HCT116 (cell line): ENCODE measurements at regions not wholly inside any gene's neighbourhood (a gene's known extent, or its start where the extent isn't known, plus 50 kb on each side); places are given as distances from the start of the nearest gene placed in this dataset.

Experiments used
- ATAC-seq: fragments of 200-7000 bp; cut with Tn5 transposase; 2 replicates; pipeline ENCODE4 v1.9.1; 2020; ENCODE audit warnings: mild to moderate bottlenecking, moderate library complexity
- BruUV-seq: library from RNA; stranded (reverse); fragments of 400-500 nt; replicated peaks from 2 replicates; lab custom pipeline; 2021; lab: Mats Ljungman, UMichigan
- CTCF ChIA-PET: fragments of 300-600 bp; sonication (Branson Sonifier 250); formaldehyde crosslinking; loops from one replicate; lab custom pipeline; 2021; ENCODE audit warnings: antibody characterized with exemption; lab: Charles Lee
- POLR2A ChIA-PET: fragments of 300-600, 350-600 bp; sonication (Branson Sonifier 250); formaldehyde crosslinking; loops from one replicate; lab custom pipeline; 2021; ENCODE audit warnings: antibody characterized with exemption; lab: Charles Lee
- RAD21 ChIA-PET, 2 experiments: fragments of 300-600 bp; sonication (Branson Sonifier 250); formaldehyde crosslinking; loops; one replicate each; lab custom pipeline; 2023; ENCODE audit warnings: low total read pairs in 2 of 2; ENCODE audit not compliant: uncharacterized antibody in 2 of 2, unreplicated experiment in 2 of 2, low non-redundant PET in 1 of 2; lab: Charles Lee
- DNase-seq: peaks from one replicate; pipeline ENCODE4 v3.0.0-alpha.2; 2010; ENCODE audit warnings: low read depth, low spot score
- H2AFZ ChIP-seq: fragments of 200-600 bp; shearing (Covaris generic), sonication (generic); 2 replicates; pipeline ENCODE4 v1.6.1; 2017; ENCODE audit warnings: low read depth, mixed run types, mixed read lengths, antibody characterized with exemption, low read length; ENCODE audit not compliant: poor library complexity, severe bottlenecking
- H3K27ac ChIP-seq: 2 replicates; pipeline ENCODE4 v1.5.1; 2012; ENCODE audit warnings: low read depth, low read length
- H3K27me3 ChIP-seq: fragments of 200-600 bp; sonication (generic); 2 replicates; pipeline ENCODE4 v1.6.1; 2016; ENCODE audit warnings: mixed run types, low read length, mixed read lengths; ENCODE audit not compliant: insufficient read depth
- H3K36me3 ChIP-seq, 2 experiments: fragments of 200-500 bp in 1 of 2; fragments of 200-600 bp in 1 of 2; sonication (Bioruptor generic) in 1 of 2; sonication (generic) in 1 of 2; 2 replicates each; pipeline versions ENCODE4 v1.5.1 to v1.6.1; 2014 to 2016; ENCODE audit warnings: low read length in 2 of 2, inconsistent platforms in 1 of 2, mixed read lengths in 1 of 2, mixed run types in 1 of 2; ENCODE audit not compliant: insufficient read depth in 2 of 2, control insufficient read depth in 1 of 2
- H3K4me1 ChIP-seq, 2 experiments: fragments of 200-600 bp in 1 of 2; sonication (generic) in 1 of 2; 2 replicates each; pipeline versions ENCODE4 v1.5.1 to v1.6.1; 2012 to 2017; ENCODE audit warnings: low read length in 2 of 2, inconsistent platforms in 1 of 2, mild to moderate bottlenecking in 1 of 2, mixed read lengths in 1 of 2, mixed run types in 1 of 2, moderate library complexity in 1 of 2; ENCODE audit not compliant: insufficient read depth in 2 of 2, control insufficient read depth in 1 of 2
- H3K4me2 ChIP-seq: fragments of 200-600 bp; sonication (generic); 2 replicates; pipeline ENCODE4 v1.6.1; 2017; ENCODE audit warnings: mixed run types, low read length, mixed read lengths
- H3K4me3 ChIP-seq, 2 experiments: fragments of 200-600 bp in 1 of 2; sonication (generic) in 1 of 2; replicated peaks in 1 of 2; 2 replicates each; pipeline ENCODE4 v1.5.1; 2011 to 2016; ENCODE audit warnings: low read length in 2 of 2, control low read depth in 1 of 2, low read depth in 1 of 2, mild to moderate bottlenecking in 1 of 2, mixed read lengths in 1 of 2, mixed run types in 1 of 2
- H3K79me2 ChIP-seq: fragments of 200-600 bp; sonication (generic); 2 replicates; pipeline ENCODE4 v1.6.1; 2017; ENCODE audit warnings: mild to moderate bottlenecking, mixed run types, low read length, moderate library complexity, mixed read lengths; ENCODE audit not compliant: insufficient read depth
- H3K9ac ChIP-seq: fragments of 200-600 bp; sonication (generic); 2 replicates; pipeline ENCODE4 v1.6.1; 2016; ENCODE audit warnings: low read length, mixed read lengths
- H3K9me2 ChIP-seq: fragments of 200-600 bp; sonication (generic), shearing (Covaris generic); 2 replicates; pipeline ENCODE4 v1.6.1; 2017; ENCODE audit warnings: mixed run types, mild to moderate bottlenecking, moderate library complexity; ENCODE audit not compliant: insufficient read depth
- H3K9me3 ChIP-seq, 2 experiments: fragments of 200-500 bp in 1 of 2; fragments of 200-600 bp in 1 of 2; sonication (Bioruptor generic) in 1 of 2; sonication (generic) in 1 of 2; 2 replicates each; pipeline ENCODE4 v1.6.1; 2014 to 2017; ENCODE audit warnings: low read length in 2 of 2, mixed read lengths in 2 of 2, inconsistent platforms in 1 of 2, low read depth in 1 of 2, mild to moderate bottlenecking in 1 of 2, mixed run types in 1 of 2, moderate library complexity in 1 of 2; ENCODE audit not compliant: control insufficient read depth in 1 of 2, insufficient read depth in 1 of 2
- H4K20me1 ChIP-seq: fragments of 200-600 bp; sonication (generic), shearing (Covaris generic); 2 replicates; pipeline ENCODE4 v1.6.1; 2017; ENCODE audit warnings: mixed run types, mild to moderate bottlenecking, moderate library complexity; ENCODE audit not compliant: insufficient read depth
- CBX3 ChIP-seq: IDR thresholded peaks from 2 replicates; pipeline ENCODE4 v1.6.1; 2012; ENCODE audit warnings: low read depth
- CTCF ChIP-seq, 3 experiments: fragments of 200-600 bp in 1 of 3; sonication (generic) in 1 of 3; IDR thresholded peaks in 2 of 3; conservative IDR thresholded peaks in 1 of 3; 2 replicates each; pipeline ENCODE4 v1.5.1; 2012 to 2017; ENCODE audit warnings: low read depth in 2 of 3, low read length in 2 of 3, antibody characterized with exemption in 1 of 3, borderline replicate concordance in 1 of 3, control low read depth in 1 of 3, mild to moderate bottlenecking in 1 of 3, mixed read lengths in 1 of 3, mixed run types in 1 of 3, moderate library complexity in 1 of 3; ENCODE audit not compliant: insufficient read depth in 1 of 3
- SRF ChIP-seq: IDR thresholded peaks from 2 replicates; pipeline ENCODE4 v1.6.1; 2012; ENCODE audit warnings: low read depth
- TCF7L2 ChIP-seq: IDR thresholded peaks from 2 replicates; pipeline ENCODE4 v1.7.0; 2011; ENCODE audit warnings: borderline replicate concordance, inconsistent platforms; ENCODE audit not compliant: insufficient read depth, insufficient read length; ENCODE audit errors: extremely low read depth
- ZFX ChIP-seq: fragments of 450-650 bp; IDR thresholded peaks from 2 replicates; pipeline ENCODE4 v1.6.1; 2017
- intact Hi-C: fragments of 100-400 bp; cut with micrococcal nuclease; formaldehyde crosslinking; loops from 2 replicates; pipeline ENCODE4 v1.10.0; 2022

- H3K9me3 ChIP-seq = peaks cover 10 to 21% of the 10 kb centered on the region in 2 experiments; a peak in 2 of 4 replicates
- intact Hi-C loops = no loop called here
- TF ChIP-seq SRF (no peak), CBX3 (no peak), TCF7L2 (no peak), CTCF (IDR thresholded peaks at IDR 0.05 in 2 of 3, conservative IDR thresholded peaks at IDR 0.05 in 1 of 3; ENCODE audit: borderline replicate concordance in 1 of 3, insufficient read depth in 1 of 3, low read depth in 2 of 3, low read length in 2 of 3) (no peak)
- H3K4me2 ChIP-seq = no peak overlapping the region
- no peaks in the 10 kb centered on the region for H3K79me2 ChIP-seq
- H3K9me2 ChIP-seq = no peaks in the 10 kb centered on the region
- no peaks in the 10 kb centered on the region for H3K27me3 ChIP-seq
- RAD21 ChIA-PET = no interaction called here
- POLR2A ChIA-PET = no interaction called here
- no peak overlapping the region for H3K27ac ChIP-seq
- no TSS peak for BruUV-seq
- H3K4me3 ChIP-seq = no peak overlapping the region
- CTCF ChIA-PET = no interaction called here
- no peaks in the 10 kb centered on the region for H3K4me1 ChIP-seq
- no peaks in the 10 kb centered on the region for H3K36me3 ChIP-seq
- no peak for ATAC-seq
- no peak overlapping the region for H2AFZ ChIP-seq
- no peaks in the 10 kb centered on the region for H4K20me1 ChIP-seq
- H3K9ac ChIP-seq = no peak overlapping the region
- no peak for DNase-seq
These were observed 786.2 kb downstream of the UQCRFS1 start for GRCh38 chr19:28426730-28427225.

- Histone ChIP-seq H4K20me1 (no peaks in the 10 kb centered on the region), H3K79me2 (no peaks in the 10 kb centered on the region), H3K9me3 (peaks cover 10 to 21% of the 10 kb centered on the region in 2 experiments; a peak in 2 of 4 replicates), H3K36me3 (no peaks in the 10 kb centered on the region), H3K4me1 (no peaks in the 10 kb centered on the region), H3K27me3 (no peaks in the 10 kb centered on the region), H3K27ac (no peak overlapping the region), H3K9ac (no peak overlapping the region), H3K4me3 (no peak overlapping the region), H2AFZ (no peak overlapping the region), H3K4me2 (no peak overlapping the region), H3K9me2 (no peaks in the 10 kb centered on the region)
- ATAC-seq = no peak
- no TSS peak for BruUV-seq
- no peak for DNase-seq
- TF ChIP-seq ZFX = no peak
- intact Hi-C loops = no loop called here
- CTCF ChIA-PET = no interaction called here
- RAD21 ChIA-PET = no interaction called here
- POLR2A ChIA-PET = no interaction called here
These were observed 786.7 kb downstream of the UQCRFS1 start for GRCh38 chr19:28426110-28426729.
